ENCODE measurements at regions not wholly inside any gene's neighbourhood (a gene's known extent, or its start where the extent isn't known, plus 50 kb on each side); places are given as distances from the start of the nearest gene placed in this dataset.
"Not testable (repeated sequence)": the region's sequence is repeated elsewhere in the genome, so short reads cannot be mapped to it uniquely, and the experiment has no call there.

DNA sequence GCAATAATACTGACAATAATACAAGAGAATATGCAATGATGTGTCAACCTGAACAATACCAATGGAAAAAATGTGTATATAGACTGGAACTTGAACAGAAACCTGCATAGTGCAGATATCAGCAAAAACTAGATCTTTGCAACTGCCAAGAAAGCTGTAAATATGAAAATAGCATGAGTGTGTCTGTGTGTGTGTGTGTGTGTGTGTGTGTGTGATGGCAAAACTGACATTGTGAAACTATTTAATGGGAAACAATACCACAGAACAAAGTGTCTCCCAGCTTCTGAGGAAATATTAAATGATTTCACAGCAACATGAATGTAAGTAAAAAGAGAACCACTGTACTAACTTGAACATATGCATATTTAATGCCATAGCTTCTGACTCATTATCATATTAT lies 558.2 kb upstream of the LINC00305 start:
- no peak for DNase-seq

- no peak for DNase-seq
Observed at GRCh38 chr18:64699081-64699480, 550.2 kb upstream of the LINC00305 start.

GRCh38 chr18:64695851-64696553 lies 547.1 kb upstream of the LINC00305 start:
- no peak for DNase-seq

DNA sequence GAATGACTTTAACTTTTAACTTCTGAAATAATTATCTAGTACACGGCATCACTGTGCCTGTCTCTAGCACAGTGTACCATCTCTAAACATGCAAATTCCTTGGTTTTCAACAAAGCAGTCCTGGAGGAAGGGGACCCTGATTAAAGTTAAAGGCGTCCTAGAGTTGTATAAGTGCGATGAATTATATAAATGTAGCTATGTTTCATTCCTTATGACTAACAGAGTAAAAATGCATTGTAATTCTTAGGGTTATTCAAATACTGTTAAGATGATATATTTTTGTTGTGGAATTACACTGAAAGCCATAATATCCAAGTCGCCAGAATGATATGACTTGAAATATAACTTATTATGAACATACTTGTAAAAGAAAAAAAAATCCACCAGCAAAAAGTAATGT lies 544.9 kb upstream of the LINC00305 start:
- no peak for DNase-seq

DNA sequence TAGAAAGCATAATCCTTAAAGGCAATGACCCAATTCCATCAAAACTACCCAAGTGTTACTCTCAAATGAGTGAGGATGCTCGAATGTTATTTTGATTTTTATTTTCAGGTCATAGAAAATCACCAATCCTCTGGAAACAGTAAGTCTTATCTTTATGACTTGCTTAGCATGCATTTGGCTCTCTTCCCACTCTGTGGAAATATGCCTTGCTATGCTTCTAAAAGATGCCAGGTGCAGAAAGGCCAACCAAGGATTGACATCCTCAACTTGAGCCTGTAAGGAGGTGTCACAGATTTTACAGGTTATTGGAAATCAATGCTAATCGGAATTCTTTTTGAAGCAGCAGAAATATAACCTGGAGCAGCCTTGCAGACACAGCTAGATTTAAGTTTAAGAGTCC lies 543.9 kb upstream of the LINC00305 start:
- no peak for DNase-seq

DNA sequence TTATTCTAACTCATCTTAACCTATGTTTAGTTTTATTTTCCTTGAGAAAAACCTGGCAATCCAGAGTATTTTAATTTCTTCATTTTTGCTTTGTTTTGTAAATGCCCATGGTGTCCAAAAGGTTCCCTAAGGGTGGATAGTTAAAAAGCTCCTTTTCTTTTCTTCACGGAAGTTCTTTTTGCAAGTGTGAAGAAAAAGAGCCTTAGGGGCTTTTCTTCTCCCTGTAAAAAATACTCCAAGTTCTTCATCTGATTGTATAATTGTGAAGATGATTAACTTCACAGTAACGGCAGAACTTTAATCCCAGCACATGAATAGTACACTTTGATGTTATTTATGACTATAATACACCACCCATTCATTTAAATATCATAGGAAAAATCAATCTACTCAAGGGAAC lies 530.2 kb upstream of the LINC00305 start:
- DNase-seq = no peak

- DNase-seq = no peak
Observed at GRCh38 chr18:64678048-64678447, 529.2 kb upstream of the LINC00305 start.

GRCh38 chr18:64674694-64675093 lies 525.8 kb upstream of the LINC00305 start:
- DNase-seq = no peak

DNA sequence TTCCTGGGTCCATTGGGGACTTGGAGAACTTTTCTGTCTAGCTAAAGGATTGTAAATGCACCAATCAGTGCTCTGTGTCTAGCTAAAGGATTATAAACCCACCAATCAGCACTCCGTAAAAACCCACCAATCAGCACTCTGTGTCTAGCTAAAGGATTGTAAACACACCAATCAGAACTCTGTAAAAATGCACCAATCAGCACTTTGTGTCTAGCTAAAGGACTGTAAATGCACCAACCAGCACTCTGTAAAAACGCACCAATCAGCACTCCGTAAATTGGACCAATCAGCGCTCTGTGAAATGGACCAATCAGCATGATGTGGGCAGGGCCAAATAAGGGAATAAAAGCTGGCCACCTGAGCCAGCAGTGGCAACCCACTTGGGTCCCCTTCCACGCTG lies 522.4 kb upstream of the LINC00305 start:
- DNase-seq = not testable (repeated sequence)

- DNase-seq = no peak
Observed at GRCh38 chr18:64668461-64668962, 519.6 kb upstream of the LINC00305 start.

GRCh38 chr18:64663086-64663485 lies 514.2 kb upstream of the LINC00305 start:
- DNase-seq = no peak

GRCh38 chr18:64659196-64659595 lies 510.3 kb upstream of the LINC00305 start:
- no peak for DNase-seq

- no peak for DNase-seq
Observed at GRCh38 chr18:64653068-64653467, 504.2 kb upstream of the LINC00305 start.

DNA sequence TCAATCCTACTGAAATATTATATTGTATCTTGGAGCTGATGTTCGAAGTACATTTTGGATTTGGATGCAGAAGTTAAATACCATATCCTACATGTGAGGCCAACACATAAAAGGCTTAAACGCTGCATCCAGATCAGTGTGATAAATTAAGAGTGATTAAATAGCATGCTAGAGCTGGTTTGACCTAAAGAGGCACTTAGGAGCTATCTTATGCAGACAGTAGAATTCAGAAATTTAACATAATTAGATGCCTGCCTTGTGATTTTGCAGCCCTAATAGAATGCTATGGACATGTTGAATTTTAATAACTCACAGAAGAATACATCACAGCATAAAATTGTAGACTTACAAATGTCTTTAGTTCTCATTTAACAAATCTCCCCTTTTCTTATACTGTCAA lies 501.2 kb upstream of the LINC00305 start:
- DNase-seq = no peak

DNA sequence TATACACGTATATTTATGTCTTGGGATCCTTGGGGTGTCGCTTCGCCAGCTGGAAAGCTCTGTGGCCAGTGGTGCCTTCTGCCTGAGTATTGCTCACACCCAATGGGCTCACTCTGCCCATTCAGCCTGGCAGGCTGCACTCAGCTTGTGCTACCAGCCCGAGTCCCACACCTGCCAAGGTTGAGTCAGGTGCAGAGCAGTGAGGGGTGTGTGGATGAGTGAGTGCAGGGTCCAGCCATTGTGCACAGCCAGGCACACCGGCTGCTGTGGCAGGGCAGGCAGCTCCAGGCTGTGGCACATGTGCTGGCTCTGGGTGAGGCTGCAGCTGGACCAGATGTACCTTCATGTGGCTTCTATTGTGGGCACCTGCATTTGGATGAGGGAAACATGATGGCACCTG lies 496.9 kb upstream of the LINC00305 start:
- no peak for DNase-seq

- DNase-seq = no peak
Observed at GRCh38 chr18:64639536-64639935, 490.6 kb upstream of the LINC00305 start.

- no peak for DNase-seq
Observed at GRCh38 chr18:64620971-64621560, 472.2 kb upstream of the LINC00305 start.

DNA sequence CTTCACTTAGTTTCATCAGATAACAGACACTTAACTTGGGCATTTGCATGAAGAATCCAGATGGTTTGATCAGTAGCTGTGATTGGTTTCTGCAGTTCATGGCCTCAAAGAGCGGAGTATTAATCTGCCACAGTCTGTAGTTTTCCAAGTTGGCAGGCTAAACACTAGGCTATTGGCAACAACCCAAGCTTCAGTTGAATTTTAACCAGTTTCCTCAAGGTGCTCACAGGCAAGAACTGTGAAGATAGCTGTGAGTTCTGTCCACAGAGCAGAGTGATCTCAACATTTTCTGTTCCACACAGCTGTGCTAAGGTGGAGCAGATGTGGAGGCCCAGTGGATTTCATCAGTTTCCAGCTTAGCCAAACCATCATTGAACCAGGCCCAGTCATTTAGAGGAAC lies 469.5 kb upstream of the LINC00305 start:
- peak; percentile 86 for DNase-seq

GRCh38 chr18:64615021-64615420 lies 466.1 kb upstream of the LINC00305 start:
- DNase-seq = no peak

DNA sequence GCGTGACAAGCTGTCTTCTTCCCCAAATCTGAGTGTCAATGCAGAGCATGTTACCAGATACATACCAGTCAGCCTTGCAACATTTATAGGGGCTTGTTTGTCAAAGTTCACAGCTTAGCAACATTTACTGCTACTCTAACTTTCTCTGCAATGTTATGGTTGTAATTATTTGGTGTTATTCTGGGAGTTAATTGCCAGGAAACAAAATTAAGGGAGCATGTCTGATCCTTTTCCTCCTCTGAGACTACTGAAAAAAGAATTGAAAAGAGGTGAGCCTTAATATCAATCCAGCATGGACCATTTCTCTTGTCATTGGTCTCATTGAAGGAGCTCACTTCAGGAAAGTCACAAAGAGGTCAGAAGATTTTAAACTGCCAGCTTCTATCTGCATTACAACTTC lies 465.6 kb upstream of the LINC00305 start:
- DNase-seq = no peak

GRCh38 chr18:64592246-64592645 lies 443.4 kb upstream of the LINC00305 start:
- no peak for DNase-seq

DNA sequence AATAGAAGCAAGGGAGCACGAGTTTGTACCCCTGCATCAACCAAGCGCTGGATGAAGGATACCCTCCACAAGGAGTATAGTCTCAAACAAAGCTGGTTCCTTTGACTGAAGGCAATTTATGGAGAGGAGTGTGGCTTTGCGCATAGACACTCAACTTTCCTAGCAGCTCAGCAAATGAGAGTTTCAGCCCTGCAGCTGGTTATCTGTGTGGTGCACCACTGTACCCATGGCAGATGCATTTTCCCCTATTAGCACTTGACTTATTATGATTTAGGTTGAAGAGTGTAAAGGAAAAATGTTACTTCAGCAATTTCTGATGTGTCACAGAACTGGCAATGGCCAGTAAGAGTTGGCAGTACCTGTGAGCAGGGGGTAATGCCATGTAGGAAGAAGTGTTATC lies 440.1 kb upstream of the LINC00305 start:
- DNase-seq = no peak

GRCh38 chr18:64566456-64566855 lies 417.6 kb upstream of the LINC00305 start:
- no peak for DNase-seq

GRCh38 chr18:64562651-64563050 lies 413.8 kb upstream of the LINC00305 start:
- DNase-seq = no peak

GRCh38 chr18:64546451-64546850 lies 397.6 kb upstream of the LINC00305 start:
- no peak for DNase-seq

Measured in DMS 273 treated with DMSO at 0.1 percent for 48 hours (cell line).